Neural cell (in vitro differentiated cells): ENCODE measurements at regions not wholly inside any gene's neighbourhood (a gene's known extent, or its start where the extent isn't known, plus 50 kb on each side); places are given as distances from the start of the nearest gene placed in this dataset.
"Not testable (repeated sequence)": the region's sequence is repeated elsewhere in the genome, so short reads cannot be mapped to it uniquely, and the experiment has no call there.

Experiments used
- H2AFZ ChIP-seq: fragments of 200-600, 300-800 bp; sonication (generic), shearing (Covaris generic); 2 replicates; pipeline ENCODE4 v1.6.0; 2014; ENCODE audit warnings: low read depth, mild to moderate bottlenecking, antibody characterized with exemption, low read length, moderate library complexity
- H3F3A ChIP-seq: fragments of 200-600 bp; shearing (Covaris generic); 2 replicates; pipeline ENCODE4 v1.6.1; 2016; ENCODE audit warnings: mild to moderate bottlenecking, moderate library complexity, mixed read lengths, antibody characterized with exemption, low read length; ENCODE audit not compliant: insufficient read depth, poor library complexity, severe bottlenecking
- H3K27ac ChIP-seq: fragments of 200-600, 300-800 bp; sonication (generic), shearing (Covaris generic); 2 replicates; pipeline ENCODE4 v1.5.1; 2014; ENCODE audit warnings: mild to moderate bottlenecking, low read length, moderate library complexity
- H3K27me3 ChIP-seq: fragments of 300-800, 200-600 bp; sonication (generic), shearing (Covaris generic); 2 replicates; pipeline ENCODE4 v1.6.0; 2014; ENCODE audit warnings: mild to moderate bottlenecking, low read depth, low read length, moderate library complexity; ENCODE audit not compliant: insufficient read depth
- H3K36me3 ChIP-seq: fragments of 300-800, 200-600 bp; sonication (generic), shearing (Covaris generic); 2 replicates; pipeline ENCODE4 v1.5.1; 2014; ENCODE audit warnings: mild to moderate bottlenecking, antibody characterized with exemption, low read length, moderate library complexity; ENCODE audit not compliant: insufficient read depth
- H3K4me2 ChIP-seq: fragments of 300-800, 200-600 bp; sonication (generic), shearing (Covaris generic); 2 replicates; pipeline ENCODE4 v1.6.0; 2014; ENCODE audit warnings: mild to moderate bottlenecking, low read length
- H3K4me3 ChIP-seq: fragments of 300-800, 200-600 bp; sonication (generic), shearing (Covaris generic); 2 replicates; pipeline ENCODE4 v1.5.1; 2014; ENCODE audit warnings: mild to moderate bottlenecking, low read length, moderate library complexity
- H3K79me2 ChIP-seq: fragments of 200-600 bp; shearing (Covaris generic); replicated peaks from 2 replicates; pipeline ENCODE4 v1.6.0; 2014; ENCODE audit warnings: mild to moderate bottlenecking, low read length, moderate library complexity; ENCODE audit not compliant: insufficient read depth
- H3K9ac ChIP-seq: fragments of 300-800, 200-600 bp; sonication (generic), shearing (Covaris generic); 2 replicates; pipeline ENCODE4 v1.6.1; 2016; ENCODE audit warnings: mild to moderate bottlenecking, low read length, mixed read lengths
- H3K9me2 ChIP-seq: fragments of 200-600 bp; shearing (Covaris generic); 2 replicates; pipeline ENCODE4 v1.6.1; 2016; ENCODE audit warnings: mild to moderate bottlenecking, low read length, mixed read lengths; ENCODE audit not compliant: insufficient read depth
- H3K9me3 ChIP-seq: fragments of 200-600, 300-800 bp; sonication (generic), shearing (Covaris generic); 2 replicates; pipeline ENCODE4 v1.6.1; 2016; ENCODE audit warnings: mild to moderate bottlenecking, mixed run types, low read length, moderate library complexity, mixed read lengths
- H4K20me1 ChIP-seq: fragments of 200-600 bp; shearing (Covaris generic); 2 replicates; pipeline ENCODE4 v1.6.1; 2016; ENCODE audit warnings: mild to moderate bottlenecking, mixed run types; ENCODE audit not compliant: insufficient read depth
- RAD21 ChIP-seq: fragments of 450-650 bp; conservative IDR thresholded peaks from 2 replicates; pipeline ENCODE4 v1.6.1; 2014; ENCODE audit warnings: antibody characterized with exemption, mild to moderate bottlenecking, moderate library complexity
- SMC3 ChIP-seq: fragments of 450-650 bp; conservative IDR thresholded peaks from 2 replicates; pipeline ENCODE4 v1.6.1; 2014; ENCODE audit warnings: antibody characterized with exemption, mild to moderate bottlenecking, moderate library complexity; ENCODE audit not compliant: poor library complexity
- TF ChIP-seq, protein P1 (sequence below): fragments of 450-650 bp; IDR thresholded peaks from 2 replicates; pipeline ENCODE4 v1.5.1; 2014; ENCODE audit warnings: antibody characterized with exemption, mild to moderate bottlenecking, moderate library complexity; ENCODE audit not compliant: poor library complexity, severe bottlenecking

DNA sequence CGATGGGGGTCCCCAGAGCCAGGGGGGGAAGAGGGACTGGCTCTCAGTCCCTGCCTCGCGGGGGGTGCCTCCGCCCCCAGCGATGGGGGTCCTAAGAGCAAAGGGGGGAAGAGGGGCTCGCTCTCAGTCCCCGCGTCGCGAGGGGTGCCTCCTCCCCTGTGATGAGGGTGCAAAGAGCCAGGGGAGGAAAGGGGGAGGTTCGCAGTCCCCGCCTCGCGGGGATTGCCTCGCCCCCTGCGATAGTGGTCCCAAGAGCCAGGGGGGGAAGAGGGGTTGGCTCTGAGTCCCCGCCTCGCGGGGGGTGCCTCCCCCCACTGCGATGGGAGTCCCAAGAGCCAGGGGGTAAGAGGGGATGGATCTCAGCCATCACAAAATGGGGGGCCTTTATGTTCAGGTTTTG is 168.5 kb downstream of the ATP6V0E2 start:
- not testable (repeated sequence) for H3K9me3 ChIP-seq, H3K4me3 ChIP-seq, H3K27ac ChIP-seq, H3K9ac ChIP-seq, H3K79me2 ChIP-seq, H3K36me3 ChIP-seq, H3K27me3 ChIP-seq, H2AFZ ChIP-seq, H3K9me2 ChIP-seq, H3K4me2 ChIP-seq, H4K20me1 ChIP-seq, H3F3A ChIP-seq

DNA sequence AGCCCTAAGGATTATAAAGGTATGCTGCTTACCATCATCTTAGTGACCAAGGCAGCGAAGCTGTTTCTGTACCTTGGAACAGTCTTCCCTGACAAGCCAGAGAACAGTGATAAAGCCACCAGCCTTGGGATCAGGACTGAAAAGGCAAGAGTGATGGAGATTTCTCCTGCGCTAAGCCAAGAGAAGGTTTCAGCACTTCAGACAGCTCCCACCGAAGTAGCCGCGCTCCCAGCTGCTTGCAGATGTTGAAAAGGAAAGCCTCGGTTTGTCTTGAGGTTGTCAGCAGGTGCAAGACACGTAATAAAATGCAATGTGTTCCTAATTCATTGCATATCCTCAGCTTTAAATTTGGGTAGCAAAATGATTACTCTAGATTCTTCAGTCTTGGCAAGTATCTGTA is 171.0 kb downstream of the ATP6V0E2 start:
- Histone ChIP-seq H3K9ac (peak overlapping the region; percentile 5), H3K4me3 (peak overlapping the region; percentile 42)
- not testable (repeated sequence) for H3K79me2 ChIP-seq, H3K4me2 ChIP-seq, H3K9me2 ChIP-seq, H3K27me3 ChIP-seq, H2AFZ ChIP-seq, H3F3A ChIP-seq, H3K36me3 ChIP-seq, H3K27ac ChIP-seq, H4K20me1 ChIP-seq, H3K9me3 ChIP-seq

DNA sequence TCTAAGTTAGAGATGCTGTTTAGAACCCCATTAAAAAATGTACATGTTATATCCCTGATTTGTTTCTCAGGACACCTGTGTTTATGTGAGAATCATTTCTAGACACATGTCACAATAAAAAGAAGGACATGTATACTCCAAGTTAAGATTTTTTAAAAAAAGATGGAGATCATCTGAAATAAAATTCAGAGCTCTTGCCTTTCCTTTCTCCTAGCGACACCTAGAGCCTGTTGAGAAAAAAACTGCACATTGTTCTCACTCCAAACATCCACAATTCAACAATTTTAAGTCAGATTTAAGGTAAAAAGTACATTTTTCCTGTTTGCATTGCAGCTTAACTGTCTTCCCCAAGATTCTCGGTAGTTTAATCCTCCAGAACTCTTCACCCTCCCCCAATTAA is 171.8 kb downstream of the ATP6V0E2 start:
- not testable (repeated sequence) for H4K20me1 ChIP-seq, H3F3A ChIP-seq, H2AFZ ChIP-seq, H3K27me3 ChIP-seq, H3K79me2 ChIP-seq, H3K9ac ChIP-seq, H3K27ac ChIP-seq, H3K4me2 ChIP-seq, H3K9me3 ChIP-seq, H3K4me3 ChIP-seq, H3K9me2 ChIP-seq, H3K36me3 ChIP-seq
- TF ChIP-seq, protein P1, sequence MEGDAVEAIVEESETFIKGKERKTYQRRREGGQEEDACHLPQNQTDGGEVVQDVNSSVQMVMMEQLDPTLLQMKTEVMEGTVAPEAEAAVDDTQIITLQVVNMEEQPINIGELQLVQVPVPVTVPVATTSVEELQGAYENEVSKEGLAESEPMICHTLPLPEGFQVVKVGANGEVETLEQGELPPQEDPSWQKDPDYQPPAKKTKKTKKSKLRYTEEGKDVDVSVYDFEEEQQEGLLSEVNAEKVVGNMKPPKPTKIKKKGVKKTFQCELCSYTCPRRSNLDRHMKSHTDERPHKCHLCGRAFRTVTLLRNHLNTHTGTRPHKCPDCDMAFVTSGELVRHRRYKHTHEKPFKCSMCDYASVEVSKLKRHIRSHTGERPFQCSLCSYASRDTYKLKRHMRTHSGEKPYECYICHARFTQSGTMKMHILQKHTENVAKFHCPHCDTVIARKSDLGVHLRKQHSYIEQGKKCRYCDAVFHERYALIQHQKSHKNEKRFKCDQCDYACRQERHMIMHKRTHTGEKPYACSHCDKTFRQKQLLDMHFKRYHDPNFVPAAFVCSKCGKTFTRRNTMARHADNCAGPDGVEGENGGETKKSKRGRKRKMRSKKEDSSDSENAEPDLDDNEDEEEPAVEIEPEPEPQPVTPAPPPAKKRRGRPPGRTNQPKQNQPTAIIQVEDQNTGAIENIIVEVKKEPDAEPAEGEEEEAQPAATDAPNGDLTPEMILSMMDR = peak; percentile 67
- TF ChIP-seq RAD21 (peak; percentile 75), SMC3 (peak; percentile 72)

DNA sequence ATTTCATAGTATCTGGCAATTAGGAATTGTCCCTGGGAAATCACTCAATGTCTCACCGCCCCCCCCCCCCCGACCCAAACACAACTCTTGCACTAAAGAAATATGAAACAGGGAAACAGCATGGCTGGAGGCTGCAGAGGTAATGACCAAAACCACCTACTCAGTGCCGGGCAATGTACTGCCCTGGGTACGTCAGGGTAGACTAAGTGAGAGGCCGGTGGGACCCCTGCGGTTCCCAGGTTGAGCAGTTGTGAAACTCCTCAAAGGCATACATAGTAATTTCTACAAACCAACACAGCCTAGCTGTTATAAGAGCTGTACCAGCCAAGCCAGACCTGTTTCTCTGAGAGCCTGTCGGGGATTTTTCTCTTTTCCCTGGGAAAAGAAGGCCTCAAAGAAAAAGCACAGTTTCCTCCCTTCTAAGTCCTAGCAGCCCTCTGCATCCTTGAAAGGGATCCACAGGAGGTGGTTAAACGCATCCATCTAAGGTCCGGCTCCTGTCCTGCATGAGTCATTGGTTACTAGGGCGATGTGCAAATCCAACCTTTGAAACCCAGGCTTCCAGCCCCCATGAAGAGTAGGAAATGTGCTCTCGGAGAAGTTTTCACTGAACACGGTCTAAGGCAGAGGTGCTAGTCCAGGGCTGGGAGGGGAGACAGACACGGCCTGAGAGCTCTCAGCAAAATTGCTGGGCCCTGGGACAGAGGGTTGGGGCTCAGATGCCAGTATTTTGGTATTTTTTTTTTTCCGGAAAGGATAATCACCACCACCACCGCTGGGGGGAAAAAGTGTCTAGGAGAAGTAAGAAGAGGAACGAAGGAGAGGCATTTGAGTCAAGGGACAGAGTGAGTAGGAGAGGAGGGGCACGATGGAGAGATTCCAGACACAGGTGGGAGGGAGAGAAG is 172.8 kb downstream of the ATP6V0E2 start:
- peak overlapping the region; percentile 66 for H3K4me3 ChIP-seq
- H3K9me3 ChIP-seq, H3K9me2 ChIP-seq, H3K9ac ChIP-seq, H3K4me2 ChIP-seq, H3K79me2 ChIP-seq, H3K27ac ChIP-seq, H3K36me3 ChIP-seq, H3K27me3 ChIP-seq, H4K20me1 ChIP-seq, H2AFZ ChIP-seq, H3F3A ChIP-seq: not testable (repeated sequence)

DNA sequence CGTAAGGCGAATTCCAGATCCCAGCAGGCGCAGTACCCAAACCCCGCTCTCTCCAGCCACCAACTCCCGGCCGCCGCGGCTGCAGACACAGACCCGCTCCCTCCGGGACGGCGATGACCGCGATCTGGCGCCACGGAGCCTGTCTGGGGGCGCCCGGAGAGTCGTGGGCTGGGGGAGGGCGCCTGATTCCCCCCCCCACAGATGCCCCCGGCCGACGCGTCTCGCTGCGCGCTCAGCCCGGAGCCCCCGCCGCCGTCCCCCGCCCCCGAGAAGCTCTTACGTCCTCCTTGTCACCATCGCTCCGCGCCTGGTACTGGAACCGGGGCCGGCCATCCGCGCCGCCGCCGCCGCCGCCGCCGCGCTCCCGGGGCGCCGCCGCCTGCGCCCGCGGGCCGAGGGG is 173.6 kb downstream of the ATP6V0E2 start:
- H3K27me3 ChIP-seq, H3K9me2 ChIP-seq, H3K27ac ChIP-seq, H3K9me3 ChIP-seq, H3F3A ChIP-seq, H3K4me2 ChIP-seq, H2AFZ ChIP-seq, H3K36me3 ChIP-seq, H3K79me2 ChIP-seq, H4K20me1 ChIP-seq: not testable (repeated sequence)
- Histone ChIP-seq H3K9ac (peak overlapping the region; percentile 47), H3K4me3 (peak overlapping the region; percentile 66)
